ENCODE measurements at regions not wholly inside any gene's neighbourhood (a gene's known extent, or its start where the extent isn't known, plus 50 kb on each side); places are given as distances from the start of the nearest gene placed in this dataset.

- ATAC-seq (no peak), DNase-seq (no peak)
- intact Hi-C loops (cut with micrococcal nuclease) = no loop called here
Observed at GRCh38 chr20:52481443-52481842, 289.9 kb upstream of the ZFP64 start.

GRCh38 chr20:52476074-52476750, 284.6 kb upstream of the ZFP64 start:
- ATAC-seq = no peak
- intact Hi-C loops (cut with micrococcal nuclease) = no loop called here
- DNase-seq = no peak

- DNase-seq (no peak), ATAC-seq (no peak)
- intact Hi-C loops (cut with micrococcal nuclease) = no loop called here
Observed at GRCh38 chr20:52473186-52473585, 281.6 kb upstream of the ZFP64 start.

- ATAC-seq = no peak
- intact Hi-C loops (cut with micrococcal nuclease) = no loop called here
- no peak for DNase-seq
Observed at GRCh38 chr20:52470561-52470960, 279.0 kb upstream of the ZFP64 start.

- intact Hi-C loops (cut with micrococcal nuclease) = no loop called here
- no peak for DNase-seq
- no peak for ATAC-seq
Observed at GRCh38 chr20:52469128-52469527, 277.5 kb upstream of the ZFP64 start.

- intact Hi-C loops (cut with micrococcal nuclease) = no loop called here
- DNase-seq = no peak
- no peak for ATAC-seq
Observed at GRCh38 chr20:52465991-52466390, 274.4 kb upstream of the ZFP64 start.

- ATAC-seq (no peak), DNase-seq (no peak)
- intact Hi-C loops (cut with micrococcal nuclease) = no loop called here
Observed at GRCh38 chr20:52461582-52461981, 270.0 kb upstream of the ZFP64 start.

- DNase-seq = no peak
- no peak for ATAC-seq
- intact Hi-C loops (cut with micrococcal nuclease) = no loop called here
Observed at GRCh38 chr20:52459150-52459549, 267.6 kb upstream of the ZFP64 start.

- no peak for DNase-seq
- intact Hi-C loops (cut with micrococcal nuclease) = no loop called here
- no peak for ATAC-seq
Observed at GRCh38 chr20:52457826-52458225, 266.2 kb upstream of the ZFP64 start.

- ATAC-seq (no peak), DNase-seq (no peak)
- intact Hi-C loops (cut with micrococcal nuclease) = no loop called here
Observed at GRCh38 chr20:52454660-52455059, 263.1 kb upstream of the ZFP64 start.

GRCh38 chr20:52448513-52449232, 257.1 kb upstream of the ZFP64 start:
- ATAC-seq (no peak), DNase-seq (no peak)
- intact Hi-C loops (cut with micrococcal nuclease) = no loop called here

- ATAC-seq = no peak
Observed at GRCh38 chr20:52447225-52447551, 255.6 kb upstream of the ZFP64 start.

GRCh38 chr20:52446421-52447224, 255.0 kb upstream of the ZFP64 start:
- ATAC-seq = no peak
- intact Hi-C loops (cut with micrococcal nuclease) = no loop called here
- no peak for DNase-seq

More at GRCh38 chr20:52447225-52447551, 255.6 kb upstream of the ZFP64 start:
- intact Hi-C loops (cut with micrococcal nuclease) = no loop called here
- no peak for DNase-seq

GRCh38 chr20:52444455-52444854, 252.9 kb upstream of the ZFP64 start:
- no peak for DNase-seq
- intact Hi-C loops (cut with micrococcal nuclease) = no loop called here
- ATAC-seq = no peak

- DNase-seq = no peak
- ATAC-seq = no peak
- intact Hi-C loops (cut with micrococcal nuclease) = no loop called here
Observed at GRCh38 chr20:52443874-52444273, 252.3 kb upstream of the ZFP64 start.

- intact Hi-C loops (cut with micrococcal nuclease) = no loop called here
- DNase-seq = no peak
- no peak for ATAC-seq
Observed at GRCh38 chr20:52441710-52442109, 250.1 kb upstream of the ZFP64 start.

GRCh38 chr20:52439375-52439774, 247.8 kb upstream of the ZFP64 start:
- ATAC-seq (no peak), DNase-seq (no peak)
- intact Hi-C loops (cut with micrococcal nuclease) = no loop called here

GRCh38 chr20:52438326-52438963, 246.9 kb upstream of the ZFP64 start:
- ATAC-seq (no peak), DNase-seq (no peak)
- intact Hi-C loops (cut with micrococcal nuclease) = no loop called here

- intact Hi-C loops (cut with micrococcal nuclease) = no loop called here
- ATAC-seq (no peak), DNase-seq (no peak)
Observed at GRCh38 chr20:52434453-52434852, 242.9 kb upstream of the ZFP64 start.

- intact Hi-C loops (cut with micrococcal nuclease) = no loop called here
- ATAC-seq = no peak
Observed at GRCh38 chr20:52434041-52434425, 242.5 kb upstream of the ZFP64 start.

More at GRCh38 chr20:52434041-52434425, 242.5 kb upstream of the ZFP64 start:
- DNase-seq = no peak
